ENCODE measurements at regions not wholly inside any gene's neighbourhood (a gene's known extent, or its start where the extent isn't known, plus 50 kb on each side); places are given as distances from the start of the nearest gene placed in this dataset.

DNA sequence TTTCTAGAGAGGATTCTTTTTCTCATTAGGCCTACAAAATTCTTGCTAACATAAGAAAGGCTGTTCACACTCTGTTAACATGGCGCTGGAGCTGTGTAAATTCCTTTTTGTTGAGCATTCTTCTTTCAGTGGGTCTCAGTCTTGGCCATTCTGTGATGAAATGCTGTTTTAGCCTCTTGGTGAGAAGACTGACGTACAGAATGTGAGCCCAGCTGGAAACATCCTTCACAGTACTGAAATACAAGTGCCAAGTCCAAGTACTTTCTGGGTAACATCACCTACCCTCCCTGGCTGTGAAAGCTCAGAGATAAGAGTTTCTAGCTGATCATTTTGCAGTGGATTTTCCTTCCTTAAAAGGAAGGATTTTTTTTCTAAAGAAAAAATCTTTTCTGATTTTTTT lies 231.8 kb downstream of the AHR start:
- TF ChIP-seq, protein P1, sequence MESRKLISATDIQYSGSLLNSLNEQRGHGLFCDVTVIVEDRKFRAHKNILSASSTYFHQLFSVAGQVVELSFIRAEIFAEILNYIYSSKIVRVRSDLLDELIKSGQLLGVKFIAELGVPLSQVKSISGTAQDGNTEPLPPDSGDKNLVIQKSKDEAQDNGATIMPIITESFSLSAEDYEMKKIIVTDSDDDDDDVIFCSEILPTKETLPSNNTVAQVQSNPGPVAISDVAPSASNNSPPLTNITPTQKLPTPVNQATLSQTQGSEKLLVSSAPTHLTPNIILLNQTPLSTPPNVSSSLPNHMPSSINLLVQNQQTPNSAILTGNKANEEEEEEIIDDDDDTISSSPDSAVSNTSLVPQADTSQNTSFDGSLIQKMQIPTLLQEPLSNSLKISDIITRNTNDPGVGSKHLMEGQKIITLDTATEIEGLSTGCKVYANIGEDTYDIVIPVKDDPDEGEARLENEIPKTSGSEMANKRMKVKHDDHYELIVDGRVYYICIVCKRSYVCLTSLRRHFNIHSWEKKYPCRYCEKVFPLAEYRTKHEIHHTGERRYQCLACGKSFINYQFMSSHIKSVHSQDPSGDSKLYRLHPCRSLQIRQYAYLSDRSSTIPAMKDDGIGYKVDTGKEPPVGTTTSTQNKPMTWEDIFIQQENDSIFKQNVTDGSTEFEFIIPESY (IDR thresholded peaks at IDR 0.05; ENCODE audit: extremely low read depth, insufficient replicate concordance, low read length) = no peak
- TF ChIP-seq POLR2AphosphoS5 (IDR thresholded peaks at IDR 0.05; ENCODE audit: low read depth, low read length) (no peak), EZH2 (IDR thresholded peaks at IDR 0.05) (no peak), CEBPB (IDR thresholded peaks at IDR 0.05; ENCODE audit: low read depth) (no peak), RAD21 (IDR thresholded peaks at IDR 0.05; ENCODE audit: low read depth) (no peak)
- Histone ChIP-seq H4K20me1 (ENCODE audit: insufficient read depth) (no peaks in the 10 kb centered on the region), H3K27ac (ENCODE audit: low read depth, low read length) (no peak overlapping the region), H3K79me2 (ENCODE audit: insufficient read depth, low read length) (no peaks in the 10 kb centered on the region), H2AFZ (ENCODE audit: low read depth, low read length, poor library complexity, severe bottlenecking) (no peak overlapping the region), H3K36me3 (ENCODE audit: control insufficient read depth in 1 of 2, insufficient read depth in 2 of 2, low read length in 2 of 2) (no peaks in the 10 kb centered on the region), H3K9ac (ENCODE audit: low read length) (no peak overlapping the region), H3K27me3 (ENCODE audit: insufficient read depth, low read length) (no peaks in the 10 kb centered on the region), H3K4me3 (replicated peaks in 1 of 2; ENCODE audit: low read depth in 1 of 2, low read length in 2 of 2) (no peak overlapping the region), H3K4me2 (ENCODE audit: low read length) (no peak overlapping the region), H3K9me2 (ENCODE audit: insufficient read depth) (no peaks in the 10 kb centered on the region), H3K4me1 (ENCODE audit: control insufficient read depth in 1 of 2, insufficient read depth in 2 of 2, low read length in 2 of 2) (peaks cover 0 to 13% of the 10 kb centered on the region in 2 experiments; a peak in 1 of 4 replicates), H3K9me3 (ENCODE audit: control insufficient read depth in 1 of 2, insufficient read depth in 1 of 2, low read depth in 1 of 2, low read length in 2 of 2) (no peaks in the 10 kb centered on the region)
- intact Hi-C loops (cut with micrococcal nuclease) = loop anchor here (5.0 kb wide), 1 partner anchor 228 kb away; no protein-coding TSS in a partner anchor
- ChIA-PET RAD21 (ENCODE audit: low non-redundant PET in 1 of 2, low total read pairs in 2 of 2, uncharacterized antibody in 2 of 2, unreplicated experiment in 2 of 2) (interaction anchor here in 1 of 2 experiments (0.5 kb wide), 1 partner anchor 547 kb away, joined by 4 read pairs; no protein-coding TSS in a partner anchor), CTCF (interaction anchor here (0.9 to 1.1 kb wide), 2 partner anchors 9 to 547 kb away, joined by 3 to 4 read pairs; no protein-coding TSS in a partner anchor), POLR2A (no interaction called here)
- no TSS peak for BruUV-seq (replicated peaks)
- ATAC-seq = no peak
- no peak for DNase-seq (ENCODE audit: low read depth, low spot score)

GRCh38 chr7:17530741-17531421 lies 232.4 kb downstream of the AHR start:
- Histone ChIP-seq H3K9ac (ENCODE audit: low read length) (no peak overlapping the region), H4K20me1 (ENCODE audit: insufficient read depth) (no peaks in the 10 kb centered on the region), H3K9me2 (ENCODE audit: insufficient read depth) (no peaks in the 10 kb centered on the region), H3K36me3 (ENCODE audit: control insufficient read depth in 1 of 2, insufficient read depth in 2 of 2, low read length in 2 of 2) (no peaks in the 10 kb centered on the region), H3K4me3 (replicated peaks in 1 of 2; ENCODE audit: low read depth in 1 of 2, low read length in 2 of 2) (no peak overlapping the region), H2AFZ (ENCODE audit: low read depth, low read length, poor library complexity, severe bottlenecking) (peak overlapping the region; percentile 29), H3K27me3 (ENCODE audit: insufficient read depth, low read length) (no peaks in the 10 kb centered on the region), H3K79me2 (ENCODE audit: insufficient read depth, low read length) (no peaks in the 10 kb centered on the region), H3K27ac (ENCODE audit: low read depth, low read length) (no peak overlapping the region), H3K9me3 (ENCODE audit: control insufficient read depth in 1 of 2, insufficient read depth in 1 of 2, low read depth in 1 of 2, low read length in 2 of 2) (no peaks in the 10 kb centered on the region), H3K4me2 (ENCODE audit: low read length) (no peak overlapping the region), H3K4me1 (ENCODE audit: control insufficient read depth in 1 of 2, insufficient read depth in 2 of 2, low read length in 2 of 2) (peaks cover 0 to 13% of the 10 kb centered on the region in 2 experiments; a peak in 1 of 4 replicates)
- peak; percentile 26 for DNase-seq (ENCODE audit: low read depth, low spot score)
- ATAC-seq = peak; percentile 83
- CTCF ChIA-PET = interaction anchor here (0.9 to 1.1 kb wide), 2 partner anchors 9 to 548 kb away, joined by 3 to 4 read pairs; no protein-coding TSS in a partner anchor
- intact Hi-C loops (cut with micrococcal nuclease) = loop anchor here (1.0 to 5.0 kb wide), 2 partner anchors 229 to 549 kb away; no protein-coding TSS in a partner anchor
- peak; percentile 77 for TF ChIP-seq RAD21 (IDR thresholded peaks at IDR 0.05; ENCODE audit: low read depth)
- TF ChIP-seq CTCF (IDR thresholded peaks at IDR 0.05 in 2 of 3, conservative IDR thresholded peaks at IDR 0.05 in 1 of 3; ENCODE audit: borderline replicate concordance in 1 of 3, insufficient read depth in 1 of 3, low read depth in 2 of 3, low read length in 2 of 3) = peak; percentile 37 to 56 (median 49); a peak in 5 of 6 replicates
- TF ChIP-seq POLR2A (IDR thresholded peaks at IDR 0.05; ENCODE audit: borderline replicate concordance, extremely low read depth, insufficient read depth, insufficient read length) = no peak
- POLR2A ChIA-PET = no interaction called here
- RAD21 ChIA-PET (ENCODE audit: low non-redundant PET in 1 of 2, low total read pairs in 2 of 2, uncharacterized antibody in 2 of 2, unreplicated experiment in 2 of 2) = interaction anchor here in 1 of 2 experiments (0.5 kb wide), 1 partner anchor 548 kb away, joined by 4 read pairs; no protein-coding TSS in a partner anchor
- BruUV-seq (replicated peaks) = no TSS peak
